ENCODE measurements at regions not wholly inside any gene's neighbourhood (a gene's known extent, or its start where the extent isn't known, plus 50 kb on each side); places are given as distances from the start of the nearest gene placed in this dataset.

GRCh38 chr4:60531776-60532379 lies 668.2 kb upstream of the ADGRL3 start:
- no peak for TF ChIP-seq CTCF (IDR thresholded peaks at IDR 0.05; ENCODE audit: control extremely low read depth in 1 of 3, insufficient read depth in 1 of 3, low read depth in 1 of 3, low read length in 3 of 3)
- no peak for TF ChIP-seq TAF7 (optimal IDR thresholded peaks at IDR 0.05; ENCODE audit: borderline replicate concordance, low read depth, low read length)
- no peak for TF ChIP-seq EZH2 (IDR thresholded peaks at IDR 0.05; ENCODE audit: low read depth, low read length, severe bottlenecking)
- no peak for TF ChIP-seq SP1 (IDR thresholded peaks at IDR 0.05; ENCODE audit: low read depth, low read length)
- TF ChIP-seq USF2 (IDR thresholded peaks at IDR 0.05; ENCODE audit: low read length): no peak
- no peak for TF ChIP-seq SRF (IDR thresholded peaks at IDR 0.05; ENCODE audit: low read depth, low read length)
- no peak for TF ChIP-seq POLR2A (IDR thresholded peaks at IDR 0.05; ENCODE audit: control extremely low read depth in 1 of 2, low read depth in 2 of 2, low read length in 2 of 2)
- no peak for TF ChIP-seq SP2 (IDR thresholded peaks at IDR 0.05; ENCODE audit: low read length)
- no peak for TF ChIP-seq BRCA1 (IDR thresholded peaks at IDR 0.05; ENCODE audit: low read depth, low read length)
- TF ChIP-seq POLR2AphosphoS5 (IDR thresholded peaks at IDR 0.05; ENCODE audit: low read depth, low read length): no peak
- no peak for TF ChIP-seq CEBPB (IDR thresholded peaks at IDR 0.05; ENCODE audit: low read depth, low read length)
- TF ChIP-seq ZNF274 (IDR thresholded peaks at IDR 0.05; ENCODE audit: borderline replicate concordance, extremely low read depth, low read length): no peak
- TF ChIP-seq EP300 (IDR thresholded peaks at IDR 0.05; ENCODE audit: borderline replicate concordance in 1 of 2, low read depth in 2 of 2, low read length in 2 of 2): no peak
- no peak for TF ChIP-seq KDM5A (IDR thresholded peaks at IDR 0.05; ENCODE audit: low read length)
